IPS-18c (cell line): ENCODE measurements at regions not wholly inside any gene's neighbourhood (a gene's known extent, or its start where the extent isn't known, plus 50 kb on each side); places are given as distances from the start of the nearest gene placed in this dataset.
"Not testable (repeated sequence)": the region's sequence is repeated elsewhere in the genome, so short reads cannot be mapped to it uniquely, and the experiment has no call there.

Source experiments
- H3K4me3 ChIP-seq: 2 replicates; pipeline ENCODE4 v1.7.0; 2013; ENCODE audit warnings: low read depth, mild to moderate bottlenecking, low read length, moderate library complexity; ENCODE audit not compliant: insufficient read depth
- H3K9me3 ChIP-seq: one replicate; pipeline ENCODE4 v1.6.1; 2013; ENCODE audit warnings: mild to moderate bottlenecking, low read length, moderate library complexity; ENCODE audit not compliant: control insufficient read depth, insufficient read depth

- H3K9me3 ChIP-seq: no peaks in the 10 kb centered on the region
- no peak overlapping the region for H3K4me3 ChIP-seq
Observed at GRCh38 chr4:125262502-125262901, 52.3 kb upstream of the FAT4 start.

GRCh38 chr4:125262079-125262478 lies 52.7 kb upstream of the FAT4 start:
- no peak overlapping the region for H3K4me3 ChIP-seq
- no peaks in the 10 kb centered on the region for H3K9me3 ChIP-seq

GRCh38 chr4:125254106-125254505 lies 60.6 kb upstream of the FAT4 start:
- H3K4me3 ChIP-seq: no peak overlapping the region

GRCh38 chr4:125244848-125245450 lies 69.8 kb upstream of the FAT4 start:
- Histone ChIP-seq H3K4me3 (no peak overlapping the region), H3K9me3 (no peaks in the 10 kb centered on the region)

More at GRCh38 chr4:125254106-125254505, 60.6 kb upstream of the FAT4 start:
- H3K9me3 ChIP-seq: no peaks in the 10 kb centered on the region

- no peaks in the 10 kb centered on the region for H3K9me3 ChIP-seq
- H3K4me3 ChIP-seq: no peak overlapping the region
Observed at GRCh38 chr4:125243789-125244397, 70.9 kb upstream of the FAT4 start.

DNA sequence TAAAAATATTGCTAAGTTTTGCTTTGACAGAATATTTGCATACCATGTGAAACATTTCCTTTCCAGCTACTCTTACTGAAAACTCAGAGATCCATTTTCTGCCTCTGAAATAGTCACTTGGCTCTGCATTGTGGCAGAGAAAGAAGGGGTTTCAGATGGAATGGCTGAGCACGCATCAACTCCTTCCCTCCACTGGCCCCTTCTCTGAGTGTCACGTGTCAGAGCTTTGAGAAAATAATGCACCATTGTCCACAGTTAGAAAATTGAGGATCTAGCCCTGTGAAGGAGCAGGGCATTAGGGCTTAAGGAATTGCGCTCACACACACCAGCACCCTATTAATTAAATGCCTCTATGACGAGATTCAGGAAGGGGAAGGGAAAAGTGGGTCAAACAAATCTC lies 78.8 kb upstream of the FAT4 start:
- no peaks in the 10 kb centered on the region for H3K9me3 ChIP-seq
- no peak overlapping the region for H3K4me3 ChIP-seq

- no peaks in the 10 kb centered on the region for H3K9me3 ChIP-seq
- H3K4me3 ChIP-seq: no peak overlapping the region
Observed at GRCh38 chr4:125231661-125232060, 83.1 kb upstream of the FAT4 start.

GRCh38 chr4:125229596-125230058 lies 85.1 kb upstream of the FAT4 start:
- no peaks in the 10 kb centered on the region for H3K9me3 ChIP-seq
- H3K4me3 ChIP-seq: no peak overlapping the region

GRCh38 chr4:125225806-125226205 lies 88.9 kb upstream of the FAT4 start:
- Histone ChIP-seq H3K9me3 (no peaks in the 10 kb centered on the region), H3K4me3 (no peak overlapping the region)

DNA sequence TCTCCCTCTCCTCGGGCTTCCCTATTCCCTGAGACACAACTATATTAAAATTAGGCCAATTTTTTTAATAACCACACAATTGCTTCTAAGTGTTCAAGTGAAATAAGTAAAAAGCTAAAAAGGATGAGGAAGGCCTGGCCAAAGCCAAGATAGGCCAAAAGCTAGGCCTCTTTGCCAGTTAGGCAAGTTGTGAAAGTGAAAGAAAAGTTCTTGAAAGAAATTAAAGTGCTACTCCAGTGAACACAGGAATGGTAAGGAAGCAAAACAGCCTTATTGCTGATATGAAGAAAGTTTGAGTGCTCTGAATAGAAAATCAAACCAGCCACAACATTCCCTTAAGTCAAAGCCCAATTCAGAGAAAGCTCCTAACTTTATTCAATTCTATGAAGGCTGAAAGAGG lies 114.2 kb upstream of the FAT4 start:
- Histone ChIP-seq H3K9me3 (no peaks in the 10 kb centered on the region), H3K4me3 (no peak overlapping the region)

GRCh38 chr4:125198916-125199315 lies 115.8 kb upstream of the FAT4 start:
- no peak overlapping the region for H3K4me3 ChIP-seq
- H3K9me3 ChIP-seq: no peaks in the 10 kb centered on the region

- not testable (repeated sequence) for H3K4me3 ChIP-seq, H3K9me3 ChIP-seq
Observed at GRCh38 chr4:125191874-125192459, 122.8 kb upstream of the FAT4 start.

DNA sequence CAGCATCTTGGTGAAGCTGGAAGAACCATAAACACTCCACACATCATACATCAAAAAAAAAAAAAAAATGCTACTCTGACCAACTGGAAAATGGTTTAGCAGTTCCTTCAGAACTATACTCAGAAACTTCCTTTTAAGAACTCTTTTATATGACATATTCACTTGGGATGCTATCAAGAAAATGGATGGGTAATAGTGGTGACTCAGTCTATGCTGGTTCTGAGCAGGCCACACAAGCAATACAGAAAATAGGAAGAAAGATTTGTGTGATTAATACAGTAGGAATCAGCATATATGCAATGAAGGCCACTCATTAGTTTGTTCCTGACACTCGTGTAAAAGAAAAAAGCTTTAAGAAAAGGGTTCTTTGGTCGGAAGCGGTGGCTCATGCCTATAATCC lies 123.5 kb upstream of the FAT4 start:
- H3K4me3 ChIP-seq: no peak overlapping the region
- H3K9me3 ChIP-seq: peaks cover 2% of the 10 kb centered on the region

- Histone ChIP-seq H3K9me3 (peaks cover 2% of the 10 kb centered on the region), H3K4me3 (no peak overlapping the region)
Observed at GRCh38 chr4:125187226-125188176, 127.3 kb upstream of the FAT4 start.

- no peaks in the 10 kb centered on the region for H3K9me3 ChIP-seq
- H3K4me3 ChIP-seq: no peak overlapping the region
Observed at GRCh38 chr4:125184116-125184515, 130.6 kb upstream of the FAT4 start.

DNA sequence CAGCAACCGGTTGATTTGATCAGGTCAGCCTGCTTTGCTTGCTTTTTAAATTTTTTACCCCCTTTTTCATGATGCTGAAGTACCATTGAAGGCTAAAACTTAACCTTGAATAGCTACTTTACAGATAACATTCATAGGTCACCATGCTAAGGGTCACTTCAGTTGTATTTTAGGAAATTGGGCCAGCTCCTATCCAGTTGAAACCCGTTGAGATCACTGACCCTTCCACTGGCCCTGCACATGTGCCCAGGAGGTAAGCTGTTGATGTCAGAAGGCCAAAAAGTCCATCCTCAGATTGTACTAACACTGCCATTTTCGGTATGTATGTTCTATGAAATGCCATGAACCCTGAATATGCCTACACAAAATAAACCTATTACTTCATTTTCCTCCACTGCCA lies 133.0 kb upstream of the FAT4 start:
- Histone ChIP-seq H3K9me3 (no peaks in the 10 kb centered on the region), H3K4me3 (no peak overlapping the region)

GRCh38 chr4:125179727-125180126 lies 135.0 kb upstream of the FAT4 start:
- H3K4me3 ChIP-seq: no peak overlapping the region
- H3K9me3 ChIP-seq: no peaks in the 10 kb centered on the region

GRCh38 chr4:125169192-125169591 lies 145.6 kb upstream of the FAT4 start:
- Histone ChIP-seq H3K4me3 (no peak overlapping the region), H3K9me3 (no peaks in the 10 kb centered on the region)
